ENCODE measurements at regions not wholly inside any gene's neighbourhood (a gene's known extent, or its start where the extent isn't known, plus 50 kb on each side); places are given as distances from the start of the nearest gene placed in this dataset.

DNA sequence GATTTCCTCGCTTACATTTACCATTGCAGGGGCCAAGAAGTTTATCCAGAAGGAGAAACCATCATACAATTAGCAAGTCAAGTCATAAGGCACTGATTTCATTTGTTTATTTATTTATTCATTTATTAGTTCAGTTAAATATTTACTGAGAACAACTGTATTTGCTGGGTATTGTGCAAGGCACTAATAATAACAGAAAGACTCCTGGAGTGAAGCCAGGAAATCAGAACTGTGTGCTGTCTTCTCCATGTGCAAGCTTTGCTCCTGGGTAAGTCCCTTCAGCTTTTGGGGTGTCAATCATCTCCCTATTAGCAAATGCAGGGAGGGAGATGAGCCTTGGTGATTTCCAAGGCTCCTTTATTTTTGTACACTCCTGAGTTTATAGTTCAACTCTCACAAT is 341.6 kb upstream of the MEIS1 start:
- TF ChIP-seq EGR2 (tag by site-specific recombination; IDR thresholded peaks at IDR 0.05; ENCODE audit: low read depth) (no peak), ZNF530 (tag by site-specific recombination; IDR thresholded peaks at IDR 0.05; ENCODE audit: low read depth) (no peak), ZNF707 (tag by site-specific recombination; IDR thresholded peaks at IDR 0.05) (no peak), ZSCAN16 (tag by site-specific recombination; IDR thresholded peaks at IDR 0.05) (no peak), ZNF76 (tag by site-specific recombination; IDR thresholded peaks at IDR 0.05; ENCODE audit: borderline replicate concordance, low read depth) (no peak), ZNF146 (tag by site-specific recombination; IDR thresholded peaks at IDR 0.05) (no peak), ZNF248 (tag by site-specific recombination; IDR thresholded peaks at IDR 0.05) (no peak), ZNF626 (tag by site-specific recombination; IDR thresholded peaks at IDR 0.05) (no peak), RBAK (tag by site-specific recombination; IDR thresholded peaks at IDR 0.05) (no peak), GLI2 (tag by site-specific recombination; IDR thresholded peaks at IDR 0.05; ENCODE audit: borderline replicate concordance, low read depth) (no peak)
- TF ChIP-seq, protein P1, sequence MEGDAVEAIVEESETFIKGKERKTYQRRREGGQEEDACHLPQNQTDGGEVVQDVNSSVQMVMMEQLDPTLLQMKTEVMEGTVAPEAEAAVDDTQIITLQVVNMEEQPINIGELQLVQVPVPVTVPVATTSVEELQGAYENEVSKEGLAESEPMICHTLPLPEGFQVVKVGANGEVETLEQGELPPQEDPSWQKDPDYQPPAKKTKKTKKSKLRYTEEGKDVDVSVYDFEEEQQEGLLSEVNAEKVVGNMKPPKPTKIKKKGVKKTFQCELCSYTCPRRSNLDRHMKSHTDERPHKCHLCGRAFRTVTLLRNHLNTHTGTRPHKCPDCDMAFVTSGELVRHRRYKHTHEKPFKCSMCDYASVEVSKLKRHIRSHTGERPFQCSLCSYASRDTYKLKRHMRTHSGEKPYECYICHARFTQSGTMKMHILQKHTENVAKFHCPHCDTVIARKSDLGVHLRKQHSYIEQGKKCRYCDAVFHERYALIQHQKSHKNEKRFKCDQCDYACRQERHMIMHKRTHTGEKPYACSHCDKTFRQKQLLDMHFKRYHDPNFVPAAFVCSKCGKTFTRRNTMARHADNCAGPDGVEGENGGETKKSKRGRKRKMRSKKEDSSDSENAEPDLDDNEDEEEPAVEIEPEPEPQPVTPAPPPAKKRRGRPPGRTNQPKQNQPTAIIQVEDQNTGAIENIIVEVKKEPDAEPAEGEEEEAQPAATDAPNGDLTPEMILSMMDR (tag by site-specific recombination; IDR thresholded peaks at IDR 0.05): no peak
- TF ChIP-seq, protein P2, sequence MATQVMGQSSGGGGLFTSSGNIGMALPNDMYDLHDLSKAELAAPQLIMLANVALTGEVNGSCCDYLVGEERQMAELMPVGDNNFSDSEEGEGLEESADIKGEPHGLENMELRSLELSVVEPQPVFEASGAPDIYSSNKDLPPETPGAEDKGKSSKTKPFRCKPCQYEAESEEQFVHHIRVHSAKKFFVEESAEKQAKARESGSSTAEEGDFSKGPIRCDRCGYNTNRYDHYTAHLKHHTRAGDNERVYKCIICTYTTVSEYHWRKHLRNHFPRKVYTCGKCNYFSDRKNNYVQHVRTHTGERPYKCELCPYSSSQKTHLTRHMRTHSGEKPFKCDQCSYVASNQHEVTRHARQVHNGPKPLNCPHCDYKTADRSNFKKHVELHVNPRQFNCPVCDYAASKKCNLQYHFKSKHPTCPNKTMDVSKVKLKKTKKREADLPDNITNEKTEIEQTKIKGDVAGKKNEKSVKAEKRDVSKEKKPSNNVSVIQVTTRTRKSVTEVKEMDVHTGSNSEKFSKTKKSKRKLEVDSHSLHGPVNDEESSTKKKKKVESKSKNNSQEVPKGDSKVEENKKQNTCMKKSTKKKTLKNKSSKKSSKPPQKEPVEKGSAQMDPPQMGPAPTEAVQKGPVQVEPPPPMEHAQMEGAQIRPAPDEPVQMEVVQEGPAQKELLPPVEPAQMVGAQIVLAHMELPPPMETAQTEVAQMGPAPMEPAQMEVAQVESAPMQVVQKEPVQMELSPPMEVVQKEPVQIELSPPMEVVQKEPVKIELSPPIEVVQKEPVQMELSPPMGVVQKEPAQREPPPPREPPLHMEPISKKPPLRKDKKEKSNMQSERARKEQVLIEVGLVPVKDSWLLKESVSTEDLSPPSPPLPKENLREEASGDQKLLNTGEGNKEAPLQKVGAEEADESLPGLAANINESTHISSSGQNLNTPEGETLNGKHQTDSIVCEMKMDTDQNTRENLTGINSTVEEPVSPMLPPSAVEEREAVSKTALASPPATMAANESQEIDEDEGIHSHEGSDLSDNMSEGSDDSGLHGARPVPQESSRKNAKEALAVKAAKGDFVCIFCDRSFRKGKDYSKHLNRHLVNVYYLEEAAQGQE (tag by site-specific recombination; IDR thresholded peaks at IDR 0.05): no peak
- TF ChIP-seq, protein P3, sequence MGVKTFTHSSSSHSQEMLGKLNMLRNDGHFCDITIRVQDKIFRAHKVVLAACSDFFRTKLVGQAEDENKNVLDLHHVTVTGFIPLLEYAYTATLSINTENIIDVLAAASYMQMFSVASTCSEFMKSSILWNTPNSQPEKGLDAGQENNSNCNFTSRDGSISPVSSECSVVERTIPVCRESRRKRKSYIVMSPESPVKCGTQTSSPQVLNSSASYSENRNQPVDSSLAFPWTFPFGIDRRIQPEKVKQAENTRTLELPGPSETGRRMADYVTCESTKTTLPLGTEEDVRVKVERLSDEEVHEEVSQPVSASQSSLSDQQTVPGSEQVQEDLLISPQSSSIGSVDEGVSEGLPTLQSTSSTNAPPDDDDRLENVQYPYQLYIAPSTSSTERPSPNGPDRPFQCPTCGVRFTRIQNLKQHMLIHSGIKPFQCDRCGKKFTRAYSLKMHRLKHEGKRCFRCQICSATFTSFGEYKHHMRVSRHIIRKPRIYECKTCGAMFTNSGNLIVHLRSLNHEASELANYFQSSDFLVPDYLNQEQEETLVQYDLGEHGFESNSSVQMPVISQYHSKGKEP (tag by site-specific recombination; IDR thresholded peaks at IDR 0.05): no peak
- TF ChIP-seq, protein P4, sequence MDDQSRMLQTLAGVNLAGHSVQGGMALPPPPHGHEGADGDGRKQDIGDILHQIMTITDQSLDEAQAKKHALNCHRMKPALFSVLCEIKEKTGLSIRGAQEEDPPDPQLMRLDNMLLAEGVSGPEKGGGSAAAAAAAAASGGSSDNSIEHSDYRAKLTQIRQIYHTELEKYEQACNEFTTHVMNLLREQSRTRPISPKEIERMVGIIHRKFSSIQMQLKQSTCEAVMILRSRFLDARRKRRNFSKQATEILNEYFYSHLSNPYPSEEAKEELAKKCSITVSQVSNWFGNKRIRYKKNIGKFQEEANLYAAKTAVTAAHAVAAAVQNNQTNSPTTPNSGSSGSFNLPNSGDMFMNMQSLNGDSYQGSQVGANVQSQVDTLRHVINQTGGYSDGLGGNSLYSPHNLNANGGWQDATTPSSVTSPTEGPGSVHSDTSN (CRISPR knock-in tag; IDR thresholded peaks at IDR 0.05): no peak
